ENCODE measurements at regions not wholly inside any gene's neighbourhood (a gene's known extent, or its start where the extent isn't known, plus 50 kb on each side); places are given as distances from the start of the nearest gene placed in this dataset.

- no peaks in the 10 kb centered on the region for H3K36me3 ChIP-seq (ENCODE audit: low read depth)
- H3K9me2 ChIP-seq (ENCODE audit: insufficient read depth): no peaks in the 10 kb centered on the region
- H3K79me2 ChIP-seq (ENCODE audit: insufficient read depth): no peaks in the 10 kb centered on the region
- no peak overlapping the region for H2AFZ ChIP-seq
- H3K9me3 ChIP-seq (ENCODE audit: low read depth): no peaks in the 10 kb centered on the region
- in situ Hi-C loops (cut with MboI): no loop called here
- WGBS, 2 experiments (ENCODE audit: low coverage in 1 of 2, low lambda C conversion rate in 2 of 2, missing lambda C conversion rate in 2 of 2): 47 to 63% methylated on average over 16 of the region's 16 CpGs
- no peak for DNase-seq
- no peaks in the 10 kb centered on the region for H4K20me1 ChIP-seq (ENCODE audit: insufficient read depth)
- no peaks in the 10 kb centered on the region for H3K27me3 ChIP-seq (replicated peaks; ENCODE audit: insufficient read depth)
- no peaks in the 10 kb centered on the region for H3F3A ChIP-seq (ENCODE audit: insufficient read depth)
- no peak overlapping the region for H3K27ac ChIP-seq
- no peaks in the 10 kb centered on the region for H3K4me1 ChIP-seq (ENCODE audit: insufficient read depth)
- H3K4me3 ChIP-seq: no peak overlapping the region
- H3K4me2 ChIP-seq (ENCODE audit: unreplicated experiment): no peak overlapping the region
- no peak for TF ChIP-seq EZH2phosphoT487 (IDR thresholded peaks at IDR 0.05; ENCODE audit: insufficient read depth, low read depth)
- TF ChIP-seq EZH2 (IDR thresholded peaks at IDR 0.05; ENCODE audit: insufficient read depth, poor library complexity, severe bottlenecking): no peak
- H3K9ac ChIP-seq: no peak overlapping the region
These were observed 582.9 kb downstream of the BRD1 start for GRCh38 chr22:49244466-49245420.

- H3K79me2 ChIP-seq (ENCODE audit: insufficient read depth): no peaks in the 10 kb centered on the region
- no peaks in the 10 kb centered on the region for H4K20me1 ChIP-seq (ENCODE audit: insufficient read depth)
- 44 to 59% methylated on average over 7 of the region's 7 CpGs for WGBS, 2 experiments (ENCODE audit: low coverage in 1 of 2, low lambda C conversion rate in 2 of 2, missing lambda C conversion rate in 2 of 2)
- in situ Hi-C loops (cut with MboI): no loop called here
- H3K4me3 ChIP-seq: no peak overlapping the region
- no peak for DNase-seq
- no peaks in the 10 kb centered on the region for H3K9me2 ChIP-seq (ENCODE audit: insufficient read depth)
- no peaks in the 10 kb centered on the region for H3K4me1 ChIP-seq (ENCODE audit: insufficient read depth)
- no peaks in the 10 kb centered on the region for H3K36me3 ChIP-seq (ENCODE audit: low read depth)
- TF ChIP-seq EZH2phosphoT487 (IDR thresholded peaks at IDR 0.05; ENCODE audit: insufficient read depth, low read depth): no peak
- TF ChIP-seq EZH2 (IDR thresholded peaks at IDR 0.05; ENCODE audit: insufficient read depth, poor library complexity, severe bottlenecking): no peak
- no peaks in the 10 kb centered on the region for H3K27me3 ChIP-seq (replicated peaks; ENCODE audit: insufficient read depth)
- H3K9me3 ChIP-seq (ENCODE audit: low read depth): no peaks in the 10 kb centered on the region
- no peak overlapping the region for H3K4me2 ChIP-seq (ENCODE audit: unreplicated experiment)
- no peak overlapping the region for H3K27ac ChIP-seq
- H3F3A ChIP-seq (ENCODE audit: insufficient read depth): no peaks in the 10 kb centered on the region
- H3K9ac ChIP-seq: no peak overlapping the region
- H2AFZ ChIP-seq: no peak overlapping the region
These were observed 583.7 kb downstream of the BRD1 start for GRCh38 chr22:49243965-49244364.

- H3K9me2 ChIP-seq (ENCODE audit: insufficient read depth): no peaks in the 10 kb centered on the region
- no peaks in the 10 kb centered on the region for H4K20me1 ChIP-seq (ENCODE audit: insufficient read depth)
- no peak for DNase-seq
- no peak overlapping the region for H3K4me2 ChIP-seq (ENCODE audit: unreplicated experiment)
- in situ Hi-C loops (cut with MboI): no loop called here
- no peaks in the 10 kb centered on the region for H3K36me3 ChIP-seq (ENCODE audit: low read depth)
- no peak overlapping the region for H2AFZ ChIP-seq
- H3K27ac ChIP-seq: no peak overlapping the region
- no peaks in the 10 kb centered on the region for H3F3A ChIP-seq (ENCODE audit: insufficient read depth)
- no peaks in the 10 kb centered on the region for H3K4me1 ChIP-seq (ENCODE audit: insufficient read depth)
- no peaks in the 10 kb centered on the region for H3K9me3 ChIP-seq (ENCODE audit: low read depth)
- 30 to 36% methylated on average over 5 of the region's 5 CpGs for WGBS, 2 experiments (ENCODE audit: low coverage in 1 of 2, low lambda C conversion rate in 2 of 2, missing lambda C conversion rate in 2 of 2)
- no peak overlapping the region for H3K9ac ChIP-seq
- no peaks in the 10 kb centered on the region for H3K27me3 ChIP-seq (replicated peaks; ENCODE audit: insufficient read depth)
- no peaks in the 10 kb centered on the region for H3K79me2 ChIP-seq (ENCODE audit: insufficient read depth)
- H3K4me3 ChIP-seq: no peak overlapping the region
- TF ChIP-seq EZH2phosphoT487 (IDR thresholded peaks at IDR 0.05; ENCODE audit: insufficient read depth, low read depth) (no peak), EZH2 (IDR thresholded peaks at IDR 0.05; ENCODE audit: insufficient read depth, poor library complexity, severe bottlenecking) (no peak)
These were observed 584.3 kb downstream of the BRD1 start for GRCh38 chr22:49243335-49243734.

GRCh38 chr22:49242480-49242879, 585.2 kb downstream of the BRD1 start:
- no peaks in the 10 kb centered on the region for H3K27me3 ChIP-seq (replicated peaks; ENCODE audit: insufficient read depth)
- H3K27ac ChIP-seq: no peak overlapping the region
- in situ Hi-C loops (cut with MboI): no loop called here
- no peaks in the 10 kb centered on the region for H3F3A ChIP-seq (ENCODE audit: insufficient read depth)
- no peaks in the 10 kb centered on the region for H3K79me2 ChIP-seq (ENCODE audit: insufficient read depth)
- H3K36me3 ChIP-seq (ENCODE audit: low read depth): no peaks in the 10 kb centered on the region
- H3K9me2 ChIP-seq (ENCODE audit: insufficient read depth): no peaks in the 10 kb centered on the region
- DNase-seq: no peak
- H4K20me1 ChIP-seq (ENCODE audit: insufficient read depth): no peaks in the 10 kb centered on the region
- H3K4me3 ChIP-seq: no peak overlapping the region
- WGBS, 2 experiments (ENCODE audit: low coverage in 1 of 2, low lambda C conversion rate in 2 of 2, missing lambda C conversion rate in 2 of 2): 42 to 57% methylated on average over 3 of the region's 3 CpGs
- H3K4me1 ChIP-seq (ENCODE audit: insufficient read depth): no peaks in the 10 kb centered on the region
- H3K4me2 ChIP-seq (ENCODE audit: unreplicated experiment): no peak overlapping the region
- H3K9me3 ChIP-seq (ENCODE audit: low read depth): no peaks in the 10 kb centered on the region
- H3K9ac ChIP-seq: no peak overlapping the region
- TF ChIP-seq EZH2 (IDR thresholded peaks at IDR 0.05; ENCODE audit: insufficient read depth, poor library complexity, severe bottlenecking): no peak
- TF ChIP-seq EZH2phosphoT487 (IDR thresholded peaks at IDR 0.05; ENCODE audit: insufficient read depth, low read depth): no peak
- H2AFZ ChIP-seq: no peak overlapping the region
